GM18909 (cell line): ENCODE measurements at regions not wholly inside any gene's neighbourhood (a gene's known extent, or its start where the extent isn't known, plus 50 kb on each side); places are given as distances from the start of the nearest gene placed in this dataset.

ENCODE experiments used
- ATAC-seq: cut with Tn5 transposase; IDR thresholded peaks from one replicate; pipeline ENCODE4 v1.9.1; 2021; ENCODE audit warnings: mild to moderate bottlenecking; ENCODE audit not compliant: unreplicated experiment, poor library complexity

DNA sequence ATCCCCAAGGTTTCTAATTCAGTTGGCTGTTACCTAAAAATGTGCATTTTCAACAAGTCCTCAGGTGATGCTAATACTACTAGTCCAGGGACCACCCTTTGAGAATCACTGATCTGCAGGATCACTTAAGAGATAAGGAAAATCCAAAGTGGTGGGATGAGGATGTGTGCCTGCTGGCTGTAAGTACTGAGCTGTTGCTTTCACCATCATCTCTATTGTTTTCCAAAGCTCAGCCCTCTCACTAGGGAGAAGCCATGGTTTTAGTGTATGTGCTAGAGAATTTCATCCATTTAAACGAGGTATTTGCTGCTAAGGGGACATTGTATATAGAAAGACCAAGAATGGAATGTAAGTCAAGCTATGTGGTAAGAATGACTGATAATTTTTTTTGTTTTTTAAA lies 202.3 kb downstream of the KIF21A start:
- no peak for ATAC-seq

- no peak for ATAC-seq
These were observed 203.1 kb downstream of the KIF21A start for GRCh38 chr12:39239490-39240486.

- ATAC-seq = no peak
These were observed 205.9 kb downstream of the KIF21A start for GRCh38 chr12:39237004-39237403.

- ATAC-seq = no peak
These were observed 206.7 kb downstream of the KIF21A start for GRCh38 chr12:39235990-39236767.

- ATAC-seq = no peak
These were observed 212.8 kb downstream of the KIF21A start for GRCh38 chr12:39230086-39230485.

GRCh38 chr12:39227218-39227617 lies 215.7 kb downstream of the KIF21A start:
- ATAC-seq = no peak

- ATAC-seq = no peak
These were observed 217.9 kb downstream of the KIF21A start for GRCh38 chr12:39224971-39225370.

- ATAC-seq = peak; percentile 58
These were observed 237.0 kb downstream of the KIF21A start for GRCh38 chr12:39205969-39206368.

GRCh38 chr12:39199351-39199750 lies 243.6 kb downstream of the KIF21A start:
- no peak for ATAC-seq

GRCh38 chr12:39188689-39189088 lies 254.2 kb downstream of the KIF21A start:
- no peak for ATAC-seq

- ATAC-seq = no peak
These were observed 256.2 kb downstream of the KIF21A start for GRCh38 chr12:39186744-39187143.

DNA sequence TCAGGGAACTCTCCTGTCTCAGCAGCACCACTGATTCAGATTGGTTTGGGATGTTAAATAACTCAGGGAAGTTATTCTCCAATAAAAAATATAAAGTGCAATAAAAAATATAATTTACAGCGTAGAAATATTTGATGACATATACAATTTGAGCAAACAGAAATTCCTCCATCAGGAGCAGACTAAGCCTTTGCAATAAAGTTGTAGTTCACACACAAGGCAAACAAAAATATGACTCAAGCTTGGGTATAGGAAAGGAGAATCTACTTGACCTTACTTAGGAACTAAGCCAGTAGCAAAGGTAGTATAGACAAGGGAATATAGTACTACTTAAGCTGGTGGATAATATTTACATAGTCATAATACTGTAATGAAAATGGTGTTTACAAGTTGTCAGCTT lies 264.1 kb downstream of the KIF21A start:
- ATAC-seq = no peak

- no peak for ATAC-seq
These were observed 266.6 kb downstream of the KIF21A start for GRCh38 chr12:39176356-39176755.

GRCh38 chr12:39173726-39174125 lies 268.3 kb upstream of the CPNE8 start:
- peak; percentile 59 for ATAC-seq

DNA sequence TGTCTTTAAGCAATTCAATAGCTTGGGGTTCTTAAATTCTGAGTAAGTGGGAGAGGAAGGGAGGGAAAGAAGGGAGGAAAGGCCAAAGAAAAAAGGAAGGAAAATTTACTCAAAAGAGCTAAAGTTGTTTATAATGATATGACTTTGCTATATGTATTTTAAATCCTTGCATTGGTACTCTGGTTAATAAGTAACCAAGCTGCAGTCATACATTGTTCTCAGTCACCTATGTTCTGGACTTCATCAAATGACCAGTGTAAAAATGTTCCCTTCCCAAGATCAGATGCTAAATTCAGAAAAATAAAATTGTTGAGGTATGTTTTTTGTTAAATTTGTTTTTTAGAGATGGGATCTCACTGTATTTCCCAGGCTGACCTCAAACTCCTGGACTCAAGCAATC lies 259.9 kb upstream of the CPNE8 start:
- no peak for ATAC-seq

DNA sequence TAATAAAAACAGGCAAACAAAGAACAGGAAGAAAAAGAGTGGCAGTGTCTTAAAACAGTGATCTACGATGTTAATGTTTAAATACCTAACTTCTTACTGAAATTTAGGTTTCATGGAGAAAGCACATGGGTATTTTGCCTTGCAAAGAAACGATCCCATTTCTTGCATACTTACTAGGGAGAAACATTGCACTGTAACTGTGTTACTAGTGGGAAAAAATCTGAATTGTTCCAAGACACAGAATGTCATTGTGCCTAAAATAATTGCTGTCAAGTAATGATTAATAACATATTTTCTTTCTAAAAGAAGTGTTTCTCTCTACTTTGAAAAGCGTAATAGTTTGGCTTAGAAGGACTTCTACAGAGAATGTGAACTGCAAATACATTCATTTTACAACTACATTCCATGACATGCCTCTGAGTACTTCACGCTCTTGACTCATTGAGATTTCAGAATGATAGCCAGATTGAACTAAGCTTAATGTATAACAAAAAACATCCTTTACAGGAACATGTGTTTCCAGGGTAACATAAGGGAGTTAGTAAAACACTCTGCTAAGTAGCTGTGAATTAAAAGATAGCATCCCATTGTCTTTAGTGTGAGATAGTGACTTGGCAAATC lies 256.2 kb upstream of the CPNE8 start:
- no peak for ATAC-seq

- no peak for ATAC-seq
These were observed 252.4 kb upstream of the CPNE8 start for GRCh38 chr12:39157696-39158342.

DNA sequence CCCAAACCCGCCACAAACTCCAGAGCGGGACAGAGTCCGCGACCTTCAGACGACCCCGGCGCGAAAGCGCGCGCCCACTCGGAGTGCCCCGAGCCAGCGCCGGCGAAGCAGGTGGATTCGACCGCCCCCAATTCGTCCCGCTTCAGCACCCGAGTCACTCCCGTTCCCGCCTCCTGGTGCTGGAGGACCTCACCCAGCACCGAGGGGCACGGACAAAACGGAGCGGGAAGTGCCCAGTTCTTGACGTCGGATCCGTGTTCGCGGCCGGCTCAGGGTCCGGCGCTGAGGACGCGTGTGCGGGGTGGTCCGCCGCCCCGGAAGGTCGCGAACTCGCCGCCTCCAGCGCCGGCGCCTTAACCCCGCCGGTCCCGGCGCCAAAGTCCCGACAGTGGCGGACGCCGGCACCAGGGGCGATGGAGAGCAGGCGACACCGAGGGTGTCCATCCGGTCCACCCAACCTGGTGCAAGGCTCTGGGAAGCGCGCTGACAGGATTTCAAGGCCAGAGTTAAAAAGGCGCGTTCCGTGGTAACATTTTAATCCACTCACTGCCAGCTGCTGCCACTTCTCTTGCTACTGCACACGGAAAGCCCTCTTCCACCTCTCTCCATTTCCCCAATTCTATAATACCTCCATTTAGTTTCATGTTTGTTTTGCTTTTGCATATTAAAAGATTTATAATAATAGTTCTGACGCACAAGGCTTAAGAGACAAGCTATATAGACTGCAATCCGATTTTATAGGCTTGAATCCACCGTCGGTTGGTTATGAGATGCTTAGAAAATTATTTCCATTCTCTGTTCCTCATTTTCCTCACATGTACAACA lies 240.0 kb upstream of the CPNE8 start:
- ATAC-seq = peak; percentile 90

DNA sequence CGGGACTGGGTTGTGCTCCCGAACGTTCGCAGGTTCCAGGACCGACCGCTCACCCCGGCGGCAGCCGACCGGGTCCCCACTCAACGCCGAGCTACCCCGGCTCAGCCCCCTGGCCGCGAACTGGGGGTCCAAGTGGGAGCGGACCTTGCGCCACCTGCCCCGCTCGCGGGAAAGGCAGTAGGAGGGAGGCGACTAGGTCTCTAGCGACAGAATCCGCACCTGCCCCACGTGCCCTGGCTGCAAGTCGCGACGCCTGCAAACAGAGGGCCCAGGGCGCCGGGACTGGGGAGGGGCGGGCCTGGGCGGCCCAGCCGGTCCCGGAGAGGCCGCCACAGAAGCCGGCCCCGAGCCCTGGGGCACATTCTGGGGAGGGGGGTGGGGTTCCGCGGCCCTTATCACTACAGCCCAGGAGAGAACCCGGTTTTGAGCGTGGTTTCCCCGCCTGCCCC lies 239.2 kb upstream of the CPNE8 start:
- no peak for ATAC-seq
